ENCODE measurements at regions not wholly inside any gene's neighbourhood (a gene's known extent, or its start where the extent isn't known, plus 50 kb on each side); places are given as distances from the start of the nearest gene placed in this dataset.
"Not testable (repeated sequence)": the region's sequence is repeated elsewhere in the genome, so short reads cannot be mapped to it uniquely, and the experiment has no call there.

DNA sequence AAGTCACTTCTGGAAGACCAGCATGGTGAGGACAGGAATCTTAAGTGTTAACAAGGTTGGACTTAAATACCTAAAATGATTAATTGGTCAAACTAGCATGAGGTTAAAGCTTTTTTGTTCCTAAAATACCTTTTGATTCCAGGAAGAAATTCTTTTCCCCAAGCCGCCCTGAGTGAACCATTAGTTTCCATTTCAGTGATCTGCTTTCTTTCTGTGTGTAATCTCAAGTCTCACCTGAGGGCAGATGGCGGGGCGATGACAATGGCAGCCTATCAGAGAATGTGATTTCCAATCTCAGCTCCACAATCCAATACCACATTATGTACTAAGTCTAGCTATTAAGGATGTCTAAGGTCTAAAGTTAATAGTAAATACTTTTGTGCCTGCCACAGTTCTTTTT is 390.9 kb upstream of the SGCG start:
- DNase-seq = peak; percentile 30

DNA sequence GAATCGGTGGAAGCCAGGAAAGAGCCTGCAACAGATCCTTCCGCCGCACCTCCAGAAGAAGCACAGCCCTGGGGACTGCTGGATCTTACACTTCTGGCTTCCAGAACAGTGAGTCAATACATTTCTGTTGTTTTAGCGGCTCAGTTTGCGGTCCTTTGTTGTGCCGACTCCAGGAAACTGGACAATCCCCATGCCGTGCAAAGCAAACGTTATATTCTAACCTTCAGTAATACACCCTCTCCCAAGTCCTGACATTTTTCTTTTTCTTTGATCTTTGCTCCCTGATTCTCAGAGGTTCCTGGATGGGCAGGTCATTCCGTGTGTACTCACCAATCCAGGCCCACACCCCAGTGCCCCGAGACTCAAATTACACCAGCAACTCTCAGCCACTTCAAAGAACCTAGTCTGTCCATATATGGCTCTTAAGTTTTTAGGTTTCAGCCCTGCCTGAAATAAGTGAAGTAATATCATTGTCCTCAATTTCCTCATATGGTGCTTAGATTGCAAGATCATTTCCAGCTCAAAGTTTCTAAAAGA is 387.1 kb upstream of the SGCG start:
- peak; percentile 72 for DNase-seq

DNA sequence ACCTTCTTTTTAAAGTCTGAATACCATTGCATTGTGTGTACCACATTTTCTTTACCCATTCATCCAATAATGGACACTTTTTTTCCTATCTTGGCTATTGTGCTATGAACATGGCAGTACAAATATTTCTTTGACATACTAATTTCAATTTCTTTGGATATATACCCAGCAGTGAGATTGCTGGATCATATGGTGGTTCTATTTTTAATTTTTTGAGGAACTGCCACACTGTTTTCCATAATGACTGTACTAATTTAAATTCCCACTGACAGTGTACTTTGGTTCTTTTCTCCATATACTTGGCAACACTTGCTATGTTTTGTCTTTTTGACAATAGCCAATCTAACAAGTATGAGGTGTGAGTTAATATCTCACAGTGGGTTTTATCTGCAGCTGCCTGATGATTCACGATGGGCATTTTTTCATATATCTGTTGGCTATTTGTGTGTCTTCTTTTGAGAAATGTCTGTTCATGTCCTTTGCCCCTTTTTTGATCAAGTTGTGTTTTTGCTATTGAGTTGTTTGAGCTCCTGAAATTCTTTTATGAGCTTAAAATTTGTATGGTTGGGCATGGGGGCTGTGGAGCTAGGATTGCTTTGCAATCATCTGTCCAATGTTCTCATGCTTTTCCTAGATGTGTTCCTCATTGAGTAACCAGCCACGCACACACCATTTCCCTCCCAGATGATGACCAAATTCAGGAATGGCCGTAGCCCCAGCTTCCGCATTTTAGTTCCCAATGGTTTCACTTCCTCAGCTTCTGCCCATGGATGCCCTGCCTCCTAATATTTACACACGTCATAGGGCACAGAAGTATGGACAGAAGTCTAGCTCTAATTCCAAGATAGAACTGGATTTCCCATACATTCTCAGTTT is 380.0 kb upstream of the SGCG start:
- peak; percentile 29 for DNase-seq

DNA sequence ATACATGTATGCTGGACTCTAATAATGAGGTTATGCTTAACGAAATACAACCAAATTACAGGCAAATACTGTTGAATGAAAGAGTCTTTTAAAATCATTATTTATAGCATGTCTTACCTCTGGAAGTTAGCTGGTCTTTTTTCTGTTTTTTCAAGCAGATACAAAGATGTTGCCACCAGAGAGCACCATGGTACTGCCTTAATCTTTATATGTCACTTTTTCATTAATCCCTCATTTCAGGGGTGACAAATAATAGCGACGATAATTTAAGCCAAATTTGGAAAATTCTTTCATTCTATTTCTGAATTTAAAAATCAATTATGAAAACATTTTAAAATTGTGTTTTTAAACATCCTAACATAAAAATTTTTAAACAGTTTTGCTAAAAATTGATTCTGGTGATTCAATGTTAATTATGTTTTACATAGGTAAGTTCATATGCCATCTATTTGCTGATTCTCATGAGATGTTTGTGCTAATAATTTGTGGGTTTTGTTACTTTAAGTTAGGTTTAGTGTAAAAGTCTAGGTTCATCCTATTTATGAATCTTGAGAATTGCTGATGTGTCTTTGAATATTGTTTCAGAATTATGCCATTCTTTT is 379.3 kb upstream of the SGCG start:
- DNase-seq = peak; percentile 72

DNA sequence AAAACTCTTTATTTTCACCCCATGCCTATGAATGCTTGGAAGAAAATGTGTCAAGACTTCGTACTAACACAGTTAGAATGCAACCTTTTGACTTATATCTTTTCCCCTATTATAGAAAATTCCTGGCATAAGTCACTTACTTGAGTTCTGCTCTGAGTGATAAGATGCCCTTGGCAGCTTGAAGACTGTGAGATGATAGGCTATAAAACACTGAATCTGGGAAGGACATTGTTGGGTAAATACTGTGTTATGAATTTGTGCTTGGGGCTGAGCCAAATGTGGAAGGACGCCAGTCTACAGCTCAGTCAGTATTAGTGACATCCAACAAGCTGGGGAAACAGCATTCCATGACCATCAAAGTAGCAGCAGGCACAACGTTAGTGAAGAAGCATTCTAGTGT is 368.0 kb upstream of the SGCG start:
- peak; percentile 32 for DNase-seq

DNA sequence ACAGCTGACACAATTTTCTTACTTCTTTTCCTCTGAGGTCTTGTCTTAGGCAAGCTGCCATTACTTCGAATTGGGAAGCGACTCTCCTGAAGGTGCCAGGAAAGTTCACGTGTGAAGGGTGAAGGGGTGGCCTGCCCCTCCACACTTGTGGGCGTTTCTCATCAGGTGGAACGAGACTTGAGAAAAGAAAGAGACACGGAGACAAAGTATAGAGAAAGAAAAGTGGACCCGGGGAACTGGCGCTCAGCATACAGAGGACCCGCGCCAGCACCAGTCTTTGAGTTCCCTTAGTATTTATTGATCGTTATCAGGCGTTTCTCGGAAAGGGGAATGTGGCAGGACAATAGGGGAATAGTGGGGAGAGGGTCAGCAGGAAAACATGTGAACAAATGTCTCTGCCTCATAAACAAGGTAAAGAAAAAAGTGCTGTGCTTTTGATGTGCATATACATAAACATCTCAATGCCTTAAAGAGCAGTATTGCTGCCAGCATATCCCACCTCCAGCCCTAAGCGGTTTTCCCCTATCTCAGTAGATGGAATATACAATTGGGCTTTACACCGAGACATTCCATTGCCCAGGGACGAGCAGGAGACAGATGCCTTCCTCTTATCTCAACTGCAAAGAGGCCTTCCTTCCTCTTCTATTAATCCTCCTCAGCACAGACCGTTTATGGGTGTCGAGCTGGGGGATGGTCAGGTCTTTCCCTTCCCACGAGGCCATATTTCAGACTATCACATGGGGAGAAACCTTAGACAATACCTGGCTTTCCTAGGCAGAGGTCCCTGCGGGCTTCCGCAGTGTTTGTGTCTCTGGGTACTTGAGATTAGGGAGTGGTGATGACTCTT is 367.0 kb upstream of the SGCG start:
- peak; percentile 29 for DNase-seq

DNA sequence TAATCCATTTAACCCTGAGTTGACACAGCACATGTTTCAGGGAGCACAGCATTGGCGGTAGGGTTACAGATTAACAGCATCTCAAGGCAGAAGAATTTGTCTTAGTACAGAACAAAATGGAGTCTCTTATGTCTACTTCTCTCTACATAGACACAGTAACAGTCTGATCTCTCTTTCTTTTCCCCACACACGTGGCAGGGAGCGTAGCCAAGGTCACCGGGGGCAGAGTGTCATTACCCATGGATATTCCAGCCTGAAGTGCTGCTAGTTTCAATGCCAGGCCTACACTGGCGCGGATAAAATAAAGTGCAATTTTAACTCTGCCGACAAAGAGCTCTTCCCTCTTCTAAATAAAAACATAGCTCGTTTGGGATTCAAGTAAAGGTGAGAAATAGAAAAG is 366.3 kb upstream of the SGCG start:
- DNase-seq = peak; percentile 17

DNA sequence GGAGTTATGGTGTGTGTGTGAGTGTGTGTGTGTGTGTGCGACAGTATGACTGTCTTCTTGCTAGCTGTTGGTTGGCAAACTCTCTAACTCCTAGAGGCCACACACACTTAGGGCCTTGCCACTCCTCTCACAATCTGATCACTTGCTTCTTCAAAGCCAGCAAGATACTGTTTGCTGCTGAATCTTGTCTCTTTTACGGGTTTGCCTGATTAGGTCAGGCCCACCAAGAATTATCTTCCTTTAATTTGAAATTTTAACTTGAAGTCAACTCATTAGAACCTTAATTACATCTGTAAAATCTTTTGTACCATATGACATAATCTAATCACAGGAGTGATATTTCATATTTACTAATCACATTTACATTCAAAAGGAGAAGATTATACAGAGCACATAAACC is 359.2 kb upstream of the SGCG start:
- no peak for DNase-seq

DNA sequence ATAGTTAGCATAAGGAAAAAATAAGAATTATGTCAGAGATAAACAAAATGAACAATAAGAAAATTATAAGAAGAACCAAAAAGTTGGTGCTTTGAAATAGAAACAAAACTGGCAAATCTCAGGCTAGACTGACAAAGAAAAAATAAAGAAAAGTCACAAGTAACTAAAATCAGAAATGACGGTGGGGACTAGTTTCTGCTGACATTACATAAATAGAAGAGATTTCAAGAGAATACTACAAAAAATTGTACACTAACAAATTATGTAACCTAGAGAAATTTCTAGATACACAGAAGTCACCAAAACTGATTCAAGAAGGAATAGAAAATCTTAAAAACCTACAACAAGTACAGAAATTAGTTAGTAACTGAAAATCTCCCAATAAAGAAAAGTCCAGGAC is 355.6 kb upstream of the SGCG start:
- no peak for DNase-seq

DNA sequence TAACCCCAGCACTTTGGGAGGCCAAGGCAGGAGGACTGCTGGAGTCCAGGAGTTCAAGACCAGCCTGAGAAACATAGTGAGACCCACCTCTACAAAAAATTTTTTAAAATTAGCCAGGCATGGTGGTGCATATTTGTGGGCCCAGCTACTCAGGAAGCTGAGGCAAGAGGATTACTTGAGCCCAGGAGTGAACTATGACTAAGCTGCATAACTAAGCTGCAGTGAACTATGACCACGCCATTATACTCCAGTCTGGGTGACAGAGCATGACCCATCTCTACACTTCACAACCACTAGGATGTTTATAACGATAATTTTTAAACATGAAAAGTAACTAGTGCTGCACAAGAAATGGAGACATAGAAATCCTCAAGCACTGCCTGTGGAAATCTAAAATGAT is 352.7 kb upstream of the SGCG start:
- DNase-seq = peak; percentile 76

DNA sequence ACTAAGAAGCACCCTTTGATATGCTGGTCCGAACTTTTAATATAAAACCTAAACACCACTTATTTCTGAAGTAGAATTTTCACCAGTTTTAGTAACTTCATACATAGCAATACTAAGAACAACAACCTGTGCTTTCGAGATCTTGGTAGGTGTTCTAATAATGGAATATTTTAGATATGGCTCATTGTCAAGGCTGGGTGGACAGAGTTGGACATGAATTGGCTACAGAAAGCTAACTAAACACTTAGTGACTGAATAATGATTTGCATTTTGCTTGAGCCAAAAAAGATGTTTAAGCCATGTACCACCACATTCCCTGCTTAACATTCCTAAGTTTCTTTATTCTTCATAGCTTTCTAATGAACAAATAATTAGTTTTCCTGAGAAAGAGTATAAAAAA is 344.3 kb upstream of the SGCG start:
- no peak for DNase-seq

DNA sequence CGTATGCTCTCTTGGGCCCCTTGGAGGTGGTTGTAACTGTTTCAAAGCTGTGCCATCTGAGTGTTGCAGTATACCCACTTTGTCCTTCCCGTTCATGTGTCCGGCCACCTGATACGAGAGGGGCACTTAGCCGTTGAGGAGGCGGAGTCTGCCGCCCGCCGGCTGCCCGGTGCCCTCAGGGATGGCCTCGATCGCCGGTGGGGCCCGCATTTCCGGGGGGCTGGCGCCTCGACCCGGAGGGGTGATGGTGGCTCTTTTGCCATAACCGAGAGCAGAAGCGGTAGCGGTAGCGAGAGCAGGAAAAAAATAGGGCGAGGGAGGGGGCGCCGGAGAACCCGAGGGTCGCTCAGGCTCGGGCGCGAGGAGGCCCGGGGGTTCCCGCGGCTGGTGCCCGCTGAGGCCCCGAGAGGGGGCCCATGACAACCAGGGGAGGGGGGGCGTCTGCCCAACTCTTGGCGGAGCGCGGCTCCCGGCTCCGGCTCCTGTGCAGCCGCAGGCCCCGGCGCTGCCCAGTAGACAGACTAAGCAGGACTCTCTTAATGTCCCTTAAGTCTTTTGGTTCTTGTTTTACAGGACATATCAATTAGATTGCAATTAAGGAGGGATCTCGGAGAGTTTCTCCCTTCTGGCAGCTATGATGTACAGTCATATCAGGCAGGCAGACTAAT is 342.7 kb upstream of the SGCG start:
- peak; percentile 75 for DNase-seq

DNA sequence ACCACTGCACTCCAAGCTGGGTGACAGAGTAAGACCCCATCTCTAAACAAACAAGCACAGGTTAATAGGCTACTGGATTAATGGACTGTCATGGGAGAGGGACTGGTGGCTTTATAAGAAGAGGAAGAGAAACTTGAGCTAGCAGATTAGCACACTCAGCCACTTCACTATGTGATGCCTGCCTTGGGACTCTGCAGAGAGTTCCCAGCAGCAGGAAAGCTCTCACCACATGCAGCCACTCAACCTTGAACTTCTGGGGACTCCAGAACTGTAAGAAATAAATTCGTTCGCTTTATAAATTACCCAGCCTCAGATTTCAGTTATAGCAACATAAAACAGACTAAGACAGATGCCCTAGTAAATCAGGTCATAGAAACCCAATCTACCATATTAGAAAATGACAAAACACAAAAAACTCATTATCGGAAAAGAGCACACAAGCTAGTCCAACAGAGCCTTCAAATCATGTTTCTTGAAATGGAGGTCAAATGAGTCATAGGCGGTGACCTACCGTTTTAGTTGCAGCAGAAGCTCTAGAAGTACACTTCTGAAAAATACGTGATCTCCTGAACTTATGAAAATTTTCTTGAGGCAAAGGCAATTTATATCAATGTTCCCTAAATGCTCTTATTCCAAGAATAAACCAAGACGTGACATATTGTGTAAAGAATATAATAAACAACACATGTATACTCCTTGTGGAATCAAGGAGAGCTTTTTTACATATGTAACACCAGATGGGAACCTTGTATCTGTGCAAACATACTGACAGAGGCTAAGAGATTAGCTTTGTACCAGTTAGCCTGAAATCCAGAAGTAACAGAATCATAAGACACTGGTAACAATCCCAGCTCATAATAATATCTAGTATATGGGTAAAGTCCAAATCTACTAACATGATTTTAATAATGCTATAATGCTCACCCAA is 340.9 kb upstream of the SGCG start:
- no peak for DNase-seq

DNA sequence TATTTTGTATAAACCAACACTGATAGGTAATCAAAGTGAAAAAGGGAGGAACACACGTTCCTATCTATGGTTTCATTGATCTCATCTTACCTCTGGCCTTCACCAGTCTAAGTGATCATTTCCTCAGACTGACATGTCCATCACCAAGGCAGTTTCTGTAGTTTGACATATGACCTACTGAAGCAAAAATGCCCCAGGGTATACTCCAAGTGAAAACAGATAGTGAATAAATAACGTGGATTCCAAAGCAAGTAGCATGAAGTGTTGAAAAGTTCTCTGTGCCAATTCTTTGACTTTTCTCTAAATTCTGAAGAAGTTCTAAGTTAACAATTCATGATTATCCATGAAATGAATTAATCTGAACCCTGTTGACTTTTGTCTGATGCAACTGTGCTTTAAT is 334.2 kb upstream of the SGCG start:
- no peak for DNase-seq

DNA sequence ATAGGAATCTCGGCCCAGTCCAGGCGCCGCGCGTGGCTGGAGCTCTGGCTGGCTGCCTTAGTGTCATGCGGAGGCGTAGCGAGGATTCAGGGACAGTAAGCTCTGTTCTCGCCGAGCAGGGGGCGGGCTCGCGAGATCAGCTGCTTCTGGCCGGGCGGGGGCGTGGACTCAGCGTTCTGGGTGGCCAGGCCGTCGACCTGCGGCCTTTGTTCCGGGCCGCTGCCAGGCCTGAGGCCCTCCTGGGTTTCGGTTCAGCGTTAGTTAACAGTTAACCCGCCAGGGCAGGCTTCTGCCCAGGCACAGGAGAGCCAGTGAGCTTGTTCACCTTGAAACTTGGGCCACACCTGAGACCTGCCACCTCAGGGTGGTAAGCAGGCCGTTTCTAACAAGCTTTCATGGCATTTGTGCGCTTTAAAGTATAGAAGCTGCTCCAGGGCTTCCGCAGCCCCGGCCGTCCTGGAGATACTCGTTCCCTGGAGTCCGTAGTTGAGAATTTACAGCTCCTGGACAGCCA is 332.2 kb upstream of the SGCG start:
- peak; percentile 86 for DNase-seq

DNA sequence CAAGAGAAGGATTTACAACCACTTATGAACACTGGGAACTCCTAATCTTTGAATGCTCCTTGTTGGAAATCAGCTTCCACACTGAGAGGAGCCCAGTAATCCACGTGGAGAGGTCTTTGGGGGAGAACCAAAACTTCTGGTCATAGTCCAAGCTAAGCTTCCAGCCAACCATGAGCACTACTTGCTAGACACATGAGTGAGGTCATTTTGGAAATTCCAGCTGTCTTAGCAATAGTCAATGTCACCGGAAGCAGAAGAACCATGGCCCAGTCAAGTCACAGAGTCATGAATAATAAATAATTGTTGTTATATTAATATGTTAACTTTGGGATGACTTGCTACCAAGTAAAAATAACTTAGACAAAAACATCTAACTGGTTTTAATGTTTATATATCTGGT is 324.9 kb upstream of the SGCG start:
- DNase-seq = no peak

DNA sequence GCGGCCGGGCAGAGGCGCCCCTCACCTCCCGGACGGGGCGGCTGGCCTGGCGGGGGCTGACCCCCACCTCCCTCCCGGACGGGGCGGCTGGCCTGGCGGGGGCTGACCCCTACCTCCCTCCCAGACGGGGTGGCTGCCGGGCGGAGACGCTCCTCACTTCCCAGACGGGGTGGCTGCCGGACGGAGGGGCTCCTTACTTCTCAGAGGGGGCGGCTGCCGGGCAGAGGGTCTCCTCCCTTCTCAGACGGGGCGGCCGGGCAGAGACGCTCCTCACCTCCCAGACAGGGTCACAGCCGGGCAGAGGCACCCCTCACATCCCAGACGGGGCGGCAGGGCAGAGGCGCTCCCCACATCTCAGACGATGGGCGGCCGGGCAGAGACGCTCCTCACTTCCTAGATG is 321.8 kb upstream of the SGCG start:
- not testable (repeated sequence) for DNase-seq

DNA sequence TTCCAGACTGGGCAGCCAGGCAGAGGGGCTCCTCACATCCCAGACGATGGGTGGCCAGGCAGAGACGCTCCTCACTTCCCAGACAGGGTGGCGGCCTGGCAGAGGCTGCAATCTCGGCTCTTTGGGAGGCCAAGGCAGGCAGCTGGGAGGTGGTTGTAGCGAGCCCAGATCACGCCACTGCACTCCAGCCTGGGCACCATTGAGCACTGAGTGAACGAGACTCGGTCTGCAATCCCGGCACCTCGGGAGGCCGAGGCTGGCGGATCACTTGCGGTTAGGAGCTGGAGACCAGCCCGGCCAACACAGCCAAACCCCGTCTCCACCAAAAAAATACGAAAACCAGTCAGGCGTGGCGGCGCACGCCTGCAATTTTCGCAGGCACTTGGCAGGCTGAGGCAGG is 321.4 kb upstream of the SGCG start:
- not testable (repeated sequence) for DNase-seq

DNA sequence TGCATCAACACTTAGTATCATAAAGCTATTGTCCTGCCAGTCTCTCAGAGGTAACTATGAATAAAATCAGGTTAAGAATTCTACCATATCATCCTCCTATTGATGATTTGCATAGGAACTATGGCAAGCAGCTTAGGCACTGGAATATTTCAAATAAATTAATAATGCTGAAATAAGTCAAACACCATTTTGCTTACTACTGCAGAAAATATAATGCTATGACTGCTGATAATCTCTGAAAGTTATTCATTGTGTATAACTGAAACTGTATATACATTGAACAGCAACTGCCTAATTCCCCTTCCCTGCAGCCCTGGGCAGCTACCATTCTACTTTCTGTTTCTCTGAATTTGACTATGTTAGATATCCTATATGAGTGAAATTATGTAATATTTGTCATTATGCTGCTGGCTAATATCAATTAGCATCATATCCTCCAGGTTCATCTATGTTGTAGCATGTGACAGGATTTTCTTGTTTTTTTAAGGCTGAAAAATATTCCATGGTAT is 318.8 kb upstream of the SGCG start:
- no peak for DNase-seq

DNA sequence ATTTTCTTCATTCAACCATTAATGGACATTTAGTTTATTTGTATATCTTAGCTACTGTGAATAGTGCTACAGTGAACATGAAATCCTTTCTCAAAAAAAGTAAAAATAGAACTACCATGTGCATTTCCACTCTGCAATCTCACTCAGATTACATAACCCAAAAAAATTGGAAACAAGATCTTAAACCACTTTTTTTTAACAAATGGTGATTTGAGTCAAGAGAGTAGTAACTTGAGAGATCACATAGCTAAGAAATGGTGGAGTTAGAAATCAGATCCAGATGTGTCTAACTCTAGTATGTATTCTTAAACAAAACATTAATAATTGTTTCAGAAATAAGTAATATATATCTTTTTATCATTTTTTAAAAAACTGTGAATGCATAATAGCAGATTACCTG is 318.3 kb upstream of the SGCG start:
- no peak for DNase-seq

DNA sequence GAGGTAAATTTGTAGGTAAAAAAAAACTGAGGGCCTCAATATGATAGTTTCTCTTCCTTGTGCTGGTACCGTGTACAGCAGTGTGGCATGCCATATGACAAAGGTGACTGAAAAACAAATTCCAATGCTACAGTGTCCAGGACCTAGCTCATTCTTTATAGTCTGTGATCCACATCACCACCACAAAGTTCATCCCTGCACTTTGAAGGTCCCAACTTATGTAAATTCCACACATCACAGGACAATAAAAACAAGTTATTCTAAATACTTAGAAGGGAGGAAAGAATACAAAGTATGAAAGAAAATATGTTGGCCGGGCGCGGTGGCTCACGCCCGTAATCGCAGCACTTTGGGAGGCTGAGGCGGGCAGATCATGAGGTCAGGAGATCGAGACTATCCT is 314.6 kb upstream of the SGCG start:
- no peak for DNase-seq
